Breast epithelium (tissue), 4 donors: ENCODE measurements at regions not wholly inside any gene's neighbourhood (a gene's known extent, or its start where the extent isn't known, plus 50 kb on each side); places are given as distances from the start of the nearest gene placed in this dataset.

Source experiments
- DNase-seq, 2 donors: peaks; one replicate each; pipeline ENCODE4 v3.0.0-alpha.2; 2019; ENCODE audit warnings: low spot score in 2 of 2
- H3K27ac ChIP-seq, 2 donors: fragments of 200-600 bp; sonication (generic) in 1 of 2; one replicate each; pipeline ENCODE4 v1.5.1; 2016 to 2019; ENCODE audit warnings: mild to moderate bottlenecking in 1 of 2
- H3K27me3 ChIP-seq, 2 donors: fragments of 200-600 bp; sonication (generic) in 1 of 2; one replicate each; pipeline versions ENCODE4 v1.5.1 to v1.6.0; 2017 to 2019; ENCODE audit warnings: control low read depth in 1 of 2, mild to moderate bottlenecking in 1 of 2
- H3K36me3 ChIP-seq: fragments of 200-600 bp; one replicate; pipeline ENCODE4 v1.5.1; 2019
- H3K4me1 ChIP-seq, 2 donors: fragments of 200-600 bp; sonication (generic); one replicate each; pipeline ENCODE4 v1.5.1; 2016 to 2019; ENCODE audit warnings: control low read depth in 1 of 2
- H3K4me3 ChIP-seq, 3 donors: fragments of 200-600 bp; sonication (generic); 1 replicate in 2 of 3; 2 replicates in 1 of 3; pipeline ENCODE4 v1.5.1; 2016 to 2019; ENCODE audit warnings: mild to moderate bottlenecking in 3 of 3, moderate library complexity in 2 of 3
- H3K9me3 ChIP-seq, 2 donors: fragments of 200-600 bp; sonication (generic) in 1 of 2; one replicate each; pipeline ENCODE4 v1.5.1; 2016 to 2019; ENCODE audit warnings: control low read depth in 1 of 2
- CTCF ChIP-seq, 3 donors: fragments of 450-650 bp; IDR thresholded peaks; one replicate each; pipeline ENCODE4 v1.5.1; 2016 to 2017; ENCODE audit warnings: antibody characterized with exemption in 3 of 3, mild to moderate bottlenecking in 3 of 3, moderate library complexity in 3 of 3
- POLR2A ChIP-seq: fragments of 450-650 bp; IDR thresholded peaks from one replicate; pipeline ENCODE4 v1.6.1; 2016; ENCODE audit warnings: antibody characterized with exemption, mild to moderate bottlenecking, moderate library complexity
- POLR2AphosphoS5 ChIP-seq, 3 donors: sonication (generic); formaldehyde crosslinking; IDR thresholded peaks; one replicate each; pipeline ENCODE4 v1.6.1; 2017; ENCODE audit warnings: antibody characterized with exemption in 3 of 3
- intact Hi-C: fragments of 100-400 bp; cut with DNase I; formaldehyde crosslinking; loops from one replicate; pipeline ENCODE4 v1.15.1; 2023; ENCODE audit warnings: low total_unique reads

DNA sequence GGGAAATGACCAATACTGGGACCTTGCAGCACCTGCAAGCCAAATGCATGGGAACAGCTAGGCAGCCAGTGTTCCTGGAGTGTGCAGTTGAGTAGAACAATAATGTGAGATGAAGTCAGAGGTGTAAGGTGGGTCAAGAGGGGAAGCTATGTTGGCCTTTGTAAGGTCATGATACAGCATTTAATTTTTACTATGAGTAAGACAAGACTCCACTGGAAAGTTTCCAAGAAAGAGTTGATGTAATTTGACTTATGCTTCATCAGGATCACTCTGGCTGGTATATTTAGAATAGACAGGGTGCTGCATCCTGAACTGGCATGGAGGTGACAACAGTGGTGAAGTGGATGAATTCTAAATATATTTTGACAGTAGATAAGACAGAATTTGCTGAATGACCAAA, 744.8 kb downstream of the KCTD16 start:
- H3K36me3 ChIP-seq: no peaks in the 10 kb centered on the region
- H3K27ac ChIP-seq: no peak overlapping the region
- intact Hi-C loops: no loop called here
- H3K27me3 ChIP-seq: no peaks in the 10 kb centered on the region
- no peaks in the 10 kb centered on the region for H3K4me1 ChIP-seq
- H3K4me3 ChIP-seq: no peak overlapping the region
- DNase-seq: no peak
- H3K9me3 ChIP-seq: no peaks in the 10 kb centered on the region
- no peak for TF ChIP-seq POLR2A
- no peak for TF ChIP-seq CTCF (IDR thresholded peaks at IDR 0.05)
- no peak for TF ChIP-seq POLR2AphosphoS5 (IDR thresholded peaks at IDR 0.05)

DNA sequence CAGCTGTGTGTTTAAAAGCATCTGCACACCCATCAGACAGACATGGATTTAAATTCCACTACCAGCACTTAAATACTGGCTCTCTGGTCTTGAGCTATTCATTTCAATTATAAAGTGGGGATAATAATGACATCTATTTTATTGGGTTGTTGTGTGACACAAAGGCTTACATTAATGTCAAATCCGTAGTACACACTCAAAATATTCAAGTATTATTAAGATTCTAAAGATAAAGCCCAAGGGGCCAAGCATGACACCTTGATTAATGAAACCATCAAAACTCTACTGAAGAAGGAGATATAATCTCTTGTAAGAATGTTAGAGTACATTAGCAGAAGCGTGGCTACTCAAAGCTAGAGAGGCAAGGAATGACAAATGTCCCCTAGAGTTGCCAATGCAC, 743.0 kb downstream of the KCTD16 start:
- intact Hi-C loops: no loop called here

GRCh38 chr5:144896473-144896872, 725.8 kb downstream of the KCTD16 start:
- no peak overlapping the region for H3K4me3 ChIP-seq
- H3K9me3 ChIP-seq: no peaks in the 10 kb centered on the region
- no peaks in the 10 kb centered on the region for H3K36me3 ChIP-seq
- H3K4me1 ChIP-seq: no peaks in the 10 kb centered on the region
- intact Hi-C loops: no loop called here
- no peaks in the 10 kb centered on the region for H3K27me3 ChIP-seq
- DNase-seq: no peak
- H3K27ac ChIP-seq: no peak overlapping the region
- TF ChIP-seq POLR2AphosphoS5 (IDR thresholded peaks at IDR 0.05) (no peak), POLR2A (no peak), CTCF (IDR thresholded peaks at IDR 0.05) (no peak)

More for the DNA sequence above, 743.0 kb downstream of the KCTD16 start:
- no peak overlapping the region for H3K27ac ChIP-seq
- no peaks in the 10 kb centered on the region for H3K9me3 ChIP-seq
- H3K27me3 ChIP-seq: no peaks in the 10 kb centered on the region
- H3K4me3 ChIP-seq: no peak overlapping the region
- TF ChIP-seq POLR2AphosphoS5 (IDR thresholded peaks at IDR 0.05) (no peak), CTCF (IDR thresholded peaks at IDR 0.05) (no peak), POLR2A (no peak)
- no peaks in the 10 kb centered on the region for H3K36me3 ChIP-seq
- DNase-seq: no peak
- no peaks in the 10 kb centered on the region for H3K4me1 ChIP-seq

- Histone ChIP-seq H3K9me3 (no peaks in the 10 kb centered on the region), H3K4me3 (no peak overlapping the region), H3K27ac (no peak overlapping the region), H3K4me1 (no peaks in the 10 kb centered on the region), H3K36me3 (no peaks in the 10 kb centered on the region), H3K27me3 (no peaks in the 10 kb centered on the region)
- intact Hi-C loops: no loop called here
- DNase-seq: no peak
- TF ChIP-seq POLR2AphosphoS5 (IDR thresholded peaks at IDR 0.05) (no peak), CTCF (IDR thresholded peaks at IDR 0.05) (no peak), POLR2A (no peak)
Observed at GRCh38 chr5:144886668-144887067, 716.0 kb downstream of the KCTD16 start.

GRCh38 chr5:144882739-144883283, 712.1 kb downstream of the KCTD16 start:
- H3K4me3 ChIP-seq: no peak overlapping the region
- no peaks in the 10 kb centered on the region for H3K9me3 ChIP-seq
- H3K27me3 ChIP-seq: no peaks in the 10 kb centered on the region
- no peak for TF ChIP-seq CTCF (IDR thresholded peaks at IDR 0.05)
- TF ChIP-seq POLR2A: no peak
- TF ChIP-seq POLR2AphosphoS5 (IDR thresholded peaks at IDR 0.05): no peak
- intact Hi-C loops: no loop called here
- no peak for DNase-seq
- no peaks in the 10 kb centered on the region for H3K4me1 ChIP-seq
- no peaks in the 10 kb centered on the region for H3K36me3 ChIP-seq
- no peak overlapping the region for H3K27ac ChIP-seq
